HCT116 (cell line): ENCODE measurements at regions not wholly inside any gene's neighbourhood (a gene's known extent, or its start where the extent isn't known, plus 50 kb on each side); places are given as distances from the start of the nearest gene placed in this dataset.

Experiments
- ATAC-seq: fragments of 200-7000 bp; cut with Tn5 transposase; 2 replicates; pipeline ENCODE4 v1.9.1; 2020; ENCODE audit warnings: mild to moderate bottlenecking, moderate library complexity
- BruUV-seq: library from RNA; stranded (reverse); fragments of 400-500 nt; replicated peaks from 2 replicates; lab custom pipeline; 2021; lab: Mats Ljungman, UMichigan
- CTCF ChIA-PET: fragments of 300-600 bp; sonication (Branson Sonifier 250); formaldehyde crosslinking; loops from one replicate; lab custom pipeline; 2021; ENCODE audit warnings: antibody characterized with exemption; lab: Charles Lee
- POLR2A ChIA-PET: fragments of 300-600, 350-600 bp; sonication (Branson Sonifier 250); formaldehyde crosslinking; loops from one replicate; lab custom pipeline; 2021; ENCODE audit warnings: antibody characterized with exemption; lab: Charles Lee
- RAD21 ChIA-PET, 2 experiments: fragments of 300-600 bp; sonication (Branson Sonifier 250); formaldehyde crosslinking; loops; one replicate each; lab custom pipeline; 2023; ENCODE audit warnings: low total read pairs in 2 of 2; ENCODE audit not compliant: uncharacterized antibody in 2 of 2, unreplicated experiment in 2 of 2, low non-redundant PET in 1 of 2; lab: Charles Lee
- DNase-seq: peaks from one replicate; pipeline ENCODE4 v3.0.0-alpha.2; 2010; ENCODE audit warnings: low read depth, low spot score
- H2AFZ ChIP-seq: fragments of 200-600 bp; shearing (Covaris generic), sonication (generic); 2 replicates; pipeline ENCODE4 v1.6.1; 2017; ENCODE audit warnings: low read depth, mixed run types, mixed read lengths, antibody characterized with exemption, low read length; ENCODE audit not compliant: poor library complexity, severe bottlenecking
- H3K27ac ChIP-seq: 2 replicates; pipeline ENCODE4 v1.5.1; 2012; ENCODE audit warnings: low read depth, low read length
- H3K27me3 ChIP-seq: fragments of 200-600 bp; sonication (generic); 2 replicates; pipeline ENCODE4 v1.6.1; 2016; ENCODE audit warnings: mixed run types, low read length, mixed read lengths; ENCODE audit not compliant: insufficient read depth
- H3K36me3 ChIP-seq, 2 experiments: fragments of 200-500 bp in 1 of 2; fragments of 200-600 bp in 1 of 2; sonication (Bioruptor generic) in 1 of 2; sonication (generic) in 1 of 2; 2 replicates each; pipeline versions ENCODE4 v1.5.1 to v1.6.1; 2014 to 2016; ENCODE audit warnings: low read length in 2 of 2, inconsistent platforms in 1 of 2, mixed read lengths in 1 of 2, mixed run types in 1 of 2; ENCODE audit not compliant: insufficient read depth in 2 of 2, control insufficient read depth in 1 of 2
- H3K4me1 ChIP-seq, 2 experiments: fragments of 200-600 bp in 1 of 2; sonication (generic) in 1 of 2; 2 replicates each; pipeline versions ENCODE4 v1.5.1 to v1.6.1; 2012 to 2017; ENCODE audit warnings: low read length in 2 of 2, inconsistent platforms in 1 of 2, mild to moderate bottlenecking in 1 of 2, mixed read lengths in 1 of 2, mixed run types in 1 of 2, moderate library complexity in 1 of 2; ENCODE audit not compliant: insufficient read depth in 2 of 2, control insufficient read depth in 1 of 2
- H3K4me2 ChIP-seq: fragments of 200-600 bp; sonication (generic); 2 replicates; pipeline ENCODE4 v1.6.1; 2017; ENCODE audit warnings: mixed run types, low read length, mixed read lengths
- H3K4me3 ChIP-seq, 2 experiments: fragments of 200-600 bp in 1 of 2; sonication (generic) in 1 of 2; replicated peaks in 1 of 2; 2 replicates each; pipeline ENCODE4 v1.5.1; 2011 to 2016; ENCODE audit warnings: low read length in 2 of 2, control low read depth in 1 of 2, low read depth in 1 of 2, mild to moderate bottlenecking in 1 of 2, mixed read lengths in 1 of 2, mixed run types in 1 of 2
- H3K79me2 ChIP-seq: fragments of 200-600 bp; sonication (generic); 2 replicates; pipeline ENCODE4 v1.6.1; 2017; ENCODE audit warnings: mild to moderate bottlenecking, mixed run types, low read length, moderate library complexity, mixed read lengths; ENCODE audit not compliant: insufficient read depth
- H3K9ac ChIP-seq: fragments of 200-600 bp; sonication (generic); 2 replicates; pipeline ENCODE4 v1.6.1; 2016; ENCODE audit warnings: low read length, mixed read lengths
- H3K9me2 ChIP-seq: fragments of 200-600 bp; sonication (generic), shearing (Covaris generic); 2 replicates; pipeline ENCODE4 v1.6.1; 2017; ENCODE audit warnings: mixed run types, mild to moderate bottlenecking, moderate library complexity; ENCODE audit not compliant: insufficient read depth
- H3K9me3 ChIP-seq, 2 experiments: fragments of 200-500 bp in 1 of 2; fragments of 200-600 bp in 1 of 2; sonication (Bioruptor generic) in 1 of 2; sonication (generic) in 1 of 2; 2 replicates each; pipeline ENCODE4 v1.6.1; 2014 to 2017; ENCODE audit warnings: low read length in 2 of 2, mixed read lengths in 2 of 2, inconsistent platforms in 1 of 2, low read depth in 1 of 2, mild to moderate bottlenecking in 1 of 2, mixed run types in 1 of 2, moderate library complexity in 1 of 2; ENCODE audit not compliant: control insufficient read depth in 1 of 2, insufficient read depth in 1 of 2
- H4K20me1 ChIP-seq: fragments of 200-600 bp; sonication (generic), shearing (Covaris generic); 2 replicates; pipeline ENCODE4 v1.6.1; 2017; ENCODE audit warnings: mixed run types, mild to moderate bottlenecking, moderate library complexity; ENCODE audit not compliant: insufficient read depth
- ATF3 ChIP-seq: IDR thresholded peaks from 2 replicates; pipeline ENCODE4 v1.6.1; 2012
- CTCF ChIP-seq, 3 experiments: fragments of 200-600 bp in 1 of 3; sonication (generic) in 1 of 3; IDR thresholded peaks in 2 of 3; conservative IDR thresholded peaks in 1 of 3; 2 replicates each; pipeline ENCODE4 v1.5.1; 2012 to 2017; ENCODE audit warnings: low read depth in 2 of 3, low read length in 2 of 3, antibody characterized with exemption in 1 of 3, borderline replicate concordance in 1 of 3, control low read depth in 1 of 3, mild to moderate bottlenecking in 1 of 3, mixed read lengths in 1 of 3, mixed run types in 1 of 3, moderate library complexity in 1 of 3; ENCODE audit not compliant: insufficient read depth in 1 of 3
- EGR1 ChIP-seq: IDR thresholded peaks from 2 replicates; pipeline ENCODE4 v1.6.1; 2012; ENCODE audit warnings: low read depth
- JUND ChIP-seq: IDR thresholded peaks from 2 replicates; pipeline ENCODE4 v1.6.1; 2012
- MAX ChIP-seq: IDR thresholded peaks from 2 replicates; pipeline ENCODE4 v1.6.1; 2012
- RAD21 ChIP-seq: IDR thresholded peaks from 2 replicates; pipeline ENCODE4 v1.6.1; 2012; ENCODE audit warnings: low read depth, mild to moderate bottlenecking
- REST ChIP-seq: IDR thresholded peaks from 2 replicates; pipeline ENCODE4 v1.6.1; 2012; ENCODE audit warnings: low read depth
- SIN3A ChIP-seq: IDR thresholded peaks from 2 replicates; pipeline ENCODE4 v1.6.1; 2012; ENCODE audit warnings: low read depth
- TCF7L2 ChIP-seq: IDR thresholded peaks from 2 replicates; pipeline ENCODE4 v1.7.0; 2011; ENCODE audit warnings: borderline replicate concordance, inconsistent platforms; ENCODE audit not compliant: insufficient read depth, insufficient read length; ENCODE audit errors: extremely low read depth
- YY1 ChIP-seq: IDR thresholded peaks from 2 replicates; pipeline ENCODE4 v1.6.1; 2011; ENCODE audit warnings: low read length, low read depth, moderate library complexity, mild to moderate bottlenecking; ENCODE audit not compliant: insufficient replicate concordance; ENCODE audit errors: extremely low read depth
- intact Hi-C: fragments of 100-400 bp; cut with micrococcal nuclease; formaldehyde crosslinking; loops from 2 replicates; pipeline ENCODE4 v1.10.0; 2022

GRCh38 chr1:55725378-55725777 is 510.2 kb upstream of the USP24 start:
- DNase-seq: no peak
- RAD21 ChIA-PET: no interaction called here
- H3K4me3 ChIP-seq: no peak overlapping the region

More at GRCh38 chr1:55725378-55725777, 510.2 kb upstream of the USP24 start:
- H2AFZ ChIP-seq: no peak overlapping the region
- CTCF ChIA-PET: no interaction called here
- no peaks in the 10 kb centered on the region for H3K9me3 ChIP-seq
- H3K79me2 ChIP-seq: no peaks in the 10 kb centered on the region
- no peaks in the 10 kb centered on the region for H4K20me1 ChIP-seq
- no peak overlapping the region for H3K27ac ChIP-seq
- POLR2A ChIA-PET: no interaction called here
- no peak overlapping the region for H3K9ac ChIP-seq
- no peaks in the 10 kb centered on the region for H3K27me3 ChIP-seq
- no peaks in the 10 kb centered on the region for H3K9me2 ChIP-seq
- H3K36me3 ChIP-seq: no peaks in the 10 kb centered on the region
- BruUV-seq: no TSS peak
- no peak for ATAC-seq
- intact Hi-C loops: no loop called here
- H3K4me2 ChIP-seq: no peak overlapping the region
- TF ChIP-seq MAX (no peak), JUND (no peak), REST (no peak), TCF7L2 (no peak), YY1 (no peak), SIN3A (no peak), EGR1 (no peak), RAD21 (no peak), ATF3 (no peak), CTCF (IDR thresholded peaks at IDR 0.05 in 2 of 3, conservative IDR thresholded peaks at IDR 0.05 in 1 of 3; ENCODE audit: borderline replicate concordance in 1 of 3, insufficient read depth in 1 of 3, low read depth in 2 of 3, low read length in 2 of 3) (no peak)
- H3K4me1 ChIP-seq: peaks cover 0 to 10% of the 10 kb centered on the region in 2 experiments; a peak in 2 of 4 replicates
